ENCODE measurements at regions not wholly inside any gene's neighbourhood (a gene's known extent, or its start where the extent isn't known, plus 50 kb on each side); places are given as distances from the start of the nearest gene placed in this dataset.
"Not testable (repeated sequence)": the region's sequence is repeated elsewhere in the genome, so short reads cannot be mapped to it uniquely, and the experiment has no call there.

GRCh38 chr14:35184891-35185290, 62.5 kb downstream of the PRORP start:
- TF ChIP-seq CTCF (conservative IDR thresholded peaks at IDR 0.05; ENCODE audit: low read depth, low read length); EZH2 (IDR thresholded peaks at IDR 0.05; ENCODE audit: low read length, unreplicated experiment); EZH2phosphoT487 (IDR thresholded peaks at IDR 0.05; ENCODE audit: borderline replicate concordance, low read length): not testable (repeated sequence)

Data from PC-3 (cell line).